Thyroid gland (tissue), 4 donors: ENCODE measurements at regions not wholly inside any gene's neighbourhood (a gene's known extent, or its start where the extent isn't known, plus 50 kb on each side); places are given as distances from the start of the nearest gene placed in this dataset.

Source experiments
- DNase-seq, 2 donors: peaks; one replicate each; pipeline ENCODE4 v3.0.0-alpha.2; 2019
- H3K27ac ChIP-seq, 3 donors: fragments of 200-600 bp; sonication (generic); 1 replicate in 2 of 3; 2 replicates in 1 of 3; pipeline ENCODE4 v1.5.1; 2016 to 2019; ENCODE audit warnings: mild to moderate bottlenecking in 1 of 3, moderate library complexity in 1 of 3
- H3K27me3 ChIP-seq: fragments of 200-600 bp; sonication (generic); one replicate; pipeline ENCODE4 v1.5.1; 2019
- H3K36me3 ChIP-seq, 2 donors: fragments of 200-600 bp; sonication (generic); one replicate each; pipeline ENCODE4 v1.5.1; 2016 to 2019
- H3K4me1 ChIP-seq, 2 donors: fragments of 200-600 bp; sonication (generic); one replicate each; pipeline ENCODE4 v1.5.1; 2017 to 2019
- H3K4me3 ChIP-seq, 3 donors: fragments of 200-600 bp; sonication (generic); replicated peaks in 1 of 3; 1 replicate in 2 of 3; 2 replicates in 1 of 3; pipeline ENCODE4 v1.5.1; 2016; ENCODE audit warnings: mild to moderate bottlenecking in 1 of 3
- H3K9me3 ChIP-seq: fragments of 200-600 bp; sonication (generic); one replicate; pipeline ENCODE4 v1.5.1; 2017
- POLR2A ChIP-seq, 2 donors: fragments of 450-650 bp; IDR thresholded peaks; one replicate each; pipeline ENCODE4 v1.6.1; 2017; ENCODE audit warnings: antibody characterized with exemption in 2 of 2, mild to moderate bottlenecking in 2 of 2, moderate library complexity in 1 of 2
- WGBS, 2 donors: methylation state at CpG; one replicate each; pipeline ENCODE4 v1.1.5; 2017; 5-methylcytosine and 5-hydroxymethylcytosine counted together
- intact Hi-C: fragments of 100-400 bp; cut with DNase I; formaldehyde crosslinking; loops from one replicate; pipeline ENCODE4 v1.15.1; 2023
- TF ChIP-seq, protein P1 (sequence below), 6 experiments: fragments of 200-600 bp in 3 of 6; fragments of 450-650 bp in 3 of 6; sonication (generic) in 3 of 6; IDR thresholded peaks; one replicate each; pipeline ENCODE4 v1.5.1; 2016 to 2019; ENCODE audit warnings: antibody characterized with exemption in 6 of 6, mild to moderate bottlenecking in 2 of 6, inconsistent platforms in 1 of 6, moderate library complexity in 1 of 6

GRCh38 chr18:57915248-57915647, 112.1 kb upstream of the ATP8B1 start:
- no peak for TF ChIP-seq POLR2A (IDR thresholded peaks at IDR 0.05)
- TF ChIP-seq, protein P1, sequence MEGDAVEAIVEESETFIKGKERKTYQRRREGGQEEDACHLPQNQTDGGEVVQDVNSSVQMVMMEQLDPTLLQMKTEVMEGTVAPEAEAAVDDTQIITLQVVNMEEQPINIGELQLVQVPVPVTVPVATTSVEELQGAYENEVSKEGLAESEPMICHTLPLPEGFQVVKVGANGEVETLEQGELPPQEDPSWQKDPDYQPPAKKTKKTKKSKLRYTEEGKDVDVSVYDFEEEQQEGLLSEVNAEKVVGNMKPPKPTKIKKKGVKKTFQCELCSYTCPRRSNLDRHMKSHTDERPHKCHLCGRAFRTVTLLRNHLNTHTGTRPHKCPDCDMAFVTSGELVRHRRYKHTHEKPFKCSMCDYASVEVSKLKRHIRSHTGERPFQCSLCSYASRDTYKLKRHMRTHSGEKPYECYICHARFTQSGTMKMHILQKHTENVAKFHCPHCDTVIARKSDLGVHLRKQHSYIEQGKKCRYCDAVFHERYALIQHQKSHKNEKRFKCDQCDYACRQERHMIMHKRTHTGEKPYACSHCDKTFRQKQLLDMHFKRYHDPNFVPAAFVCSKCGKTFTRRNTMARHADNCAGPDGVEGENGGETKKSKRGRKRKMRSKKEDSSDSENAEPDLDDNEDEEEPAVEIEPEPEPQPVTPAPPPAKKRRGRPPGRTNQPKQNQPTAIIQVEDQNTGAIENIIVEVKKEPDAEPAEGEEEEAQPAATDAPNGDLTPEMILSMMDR (IDR thresholded peaks at IDR 0.05) = no peak
- no peak for DNase-seq
- H3K27ac ChIP-seq = no peak overlapping the region
- H3K4me1 ChIP-seq = no peaks in the 10 kb centered on the region
- H3K9me3 ChIP-seq = no peaks in the 10 kb centered on the region
- H3K27me3 ChIP-seq = no peaks in the 10 kb centered on the region
- H3K4me3 ChIP-seq = no peak overlapping the region
- WGBS, 2 donors = 68 to 73% methylated on average over 2 of the region's 2 CpGs
- H3K36me3 ChIP-seq = no peaks in the 10 kb centered on the region
- intact Hi-C loops = no loop called here

DNA sequence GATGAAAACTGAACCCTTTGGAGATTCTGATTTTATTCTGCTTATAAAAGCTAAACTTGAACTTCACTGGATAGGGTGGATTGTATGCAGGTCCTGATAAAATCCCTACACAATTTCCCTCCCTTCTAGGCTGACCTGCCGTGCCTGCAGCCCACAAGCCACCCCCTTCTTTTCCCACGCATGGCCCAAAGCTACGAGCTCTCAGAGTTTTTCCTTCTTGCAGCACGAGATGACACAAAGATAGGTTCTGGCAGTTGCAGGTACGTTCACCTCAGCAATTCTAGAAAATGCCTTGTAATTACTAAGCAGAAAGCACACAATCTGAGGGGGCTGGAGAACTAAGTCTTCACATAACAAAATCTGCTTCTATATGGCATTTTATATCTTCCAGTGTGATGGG, 110.6 kb upstream of the ATP8B1 start:
- TF ChIP-seq, protein P1 (IDR thresholded peaks at IDR 0.05) = no peak
- no peak for TF ChIP-seq POLR2A (IDR thresholded peaks at IDR 0.05)
- Histone ChIP-seq H3K27ac (no peak overlapping the region), H3K4me3 (no peak overlapping the region), H3K4me1 (no peaks in the 10 kb centered on the region), H3K36me3 (no peaks in the 10 kb centered on the region), H3K27me3 (no peaks in the 10 kb centered on the region), H3K9me3 (no peaks in the 10 kb centered on the region)
- no peak for DNase-seq
- intact Hi-C loops = no loop called here
- WGBS, 2 donors = 80 to 89% methylated on average over 5 of the region's 5 CpGs

DNA sequence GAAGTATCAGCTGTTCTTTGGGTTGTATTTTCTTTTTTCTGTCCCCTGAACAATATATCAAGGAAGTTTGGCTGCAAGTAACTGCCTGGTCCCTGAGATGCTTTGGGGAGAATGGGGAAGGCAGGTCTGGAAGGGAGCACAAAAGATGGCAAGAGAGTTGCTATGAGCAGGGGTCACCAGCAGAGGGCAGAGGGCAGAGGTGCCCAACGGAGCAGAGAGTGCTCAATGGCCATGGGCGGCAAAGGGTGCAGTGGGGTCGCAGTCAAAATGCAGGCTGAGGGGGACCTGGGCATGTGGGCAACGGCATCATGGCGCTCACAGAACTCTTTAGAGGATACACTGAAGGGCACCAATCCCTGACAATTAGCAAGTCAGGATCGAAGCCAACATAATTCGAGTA, 107.7 kb upstream of the ATP8B1 start:
- WGBS, 2 donors = 83 to 86% methylated on average over 7 of the region's 7 CpGs

DNA sequence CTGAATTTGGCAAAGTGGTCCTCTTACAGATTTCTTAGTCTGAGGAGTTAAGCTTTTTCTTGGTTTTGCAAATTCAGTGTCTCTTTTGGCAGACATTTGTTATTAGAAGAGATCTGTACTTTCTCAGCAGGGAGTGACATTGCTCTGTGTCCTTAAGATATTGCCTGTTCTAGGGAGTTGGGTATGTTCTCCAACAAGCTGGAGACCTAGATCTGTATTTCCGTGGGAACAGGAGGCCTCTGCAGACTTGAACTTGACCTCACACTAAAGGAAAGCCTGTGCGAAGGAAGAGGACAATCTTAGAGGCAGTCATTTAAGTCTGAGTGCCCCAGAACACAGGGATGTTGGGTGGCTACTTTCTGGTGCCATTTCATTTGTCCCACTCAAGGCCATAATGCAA, 107.0 kb upstream of the ATP8B1 start:
- Histone ChIP-seq H3K36me3 (no peaks in the 10 kb centered on the region), H3K27ac (no peak overlapping the region), H3K9me3 (no peaks in the 10 kb centered on the region), H3K27me3 (no peaks in the 10 kb centered on the region), H3K4me1 (no peaks in the 10 kb centered on the region), H3K4me3 (no peak overlapping the region)
- intact Hi-C loops = no loop called here
- 50 to 71% methylated on average over 2 of the region's 2 CpGs for WGBS, 2 donors
- no peak for DNase-seq
- no peak for TF ChIP-seq POLR2A (IDR thresholded peaks at IDR 0.05)
- TF ChIP-seq, protein P1 (IDR thresholded peaks at IDR 0.05) = no peak

More for the DNA sequence above, 107.7 kb upstream of the ATP8B1 start:
- H3K4me1 ChIP-seq = no peaks in the 10 kb centered on the region
- no peaks in the 10 kb centered on the region for H3K27me3 ChIP-seq
- intact Hi-C loops = no loop called here
- H3K4me3 ChIP-seq = no peak overlapping the region
- TF ChIP-seq, protein P1 (IDR thresholded peaks at IDR 0.05) = no peak
- TF ChIP-seq POLR2A (IDR thresholded peaks at IDR 0.05) = no peak
- no peak for DNase-seq
- no peaks in the 10 kb centered on the region for H3K9me3 ChIP-seq
- H3K27ac ChIP-seq = no peak overlapping the region
- no peaks in the 10 kb centered on the region for H3K36me3 ChIP-seq

DNA sequence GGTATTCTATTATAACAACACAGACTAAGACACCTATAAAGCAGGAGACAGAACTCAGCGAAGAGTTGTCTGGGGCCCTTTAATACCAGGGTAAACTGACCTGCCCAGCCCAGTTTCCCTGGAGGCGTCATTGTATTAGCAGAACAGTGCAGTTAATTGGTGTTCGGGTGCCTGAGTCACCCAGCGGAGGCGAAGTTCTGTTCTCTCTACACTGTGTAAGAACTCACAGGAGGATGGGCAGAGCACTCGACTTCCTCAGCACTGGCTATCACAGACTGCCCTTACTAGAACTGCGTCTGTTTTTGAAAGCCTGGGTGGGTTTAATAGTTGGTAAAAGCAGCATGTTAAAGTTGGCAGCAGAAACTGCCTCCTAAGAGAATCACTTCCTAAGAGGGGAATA, 106.5 kb upstream of the ATP8B1 start:
- Histone ChIP-seq H3K4me3 (no peak overlapping the region), H3K9me3 (no peaks in the 10 kb centered on the region), H3K4me1 (no peaks in the 10 kb centered on the region), H3K36me3 (no peaks in the 10 kb centered on the region), H3K27me3 (no peaks in the 10 kb centered on the region), H3K27ac (no peak overlapping the region)
- no peak for DNase-seq
- intact Hi-C loops = no loop called here
- TF ChIP-seq, protein P1 (IDR thresholded peaks at IDR 0.05) = no peak
- TF ChIP-seq POLR2A (IDR thresholded peaks at IDR 0.05) = no peak
- 77 to 86% methylated on average over 7 of the region's 7 CpGs for WGBS, 2 donors
